ENCODE measurements at regions not wholly inside any gene's neighbourhood (a gene's known extent, or its start where the extent isn't known, plus 50 kb on each side); places are given as distances from the start of the nearest gene placed in this dataset.

DNA sequence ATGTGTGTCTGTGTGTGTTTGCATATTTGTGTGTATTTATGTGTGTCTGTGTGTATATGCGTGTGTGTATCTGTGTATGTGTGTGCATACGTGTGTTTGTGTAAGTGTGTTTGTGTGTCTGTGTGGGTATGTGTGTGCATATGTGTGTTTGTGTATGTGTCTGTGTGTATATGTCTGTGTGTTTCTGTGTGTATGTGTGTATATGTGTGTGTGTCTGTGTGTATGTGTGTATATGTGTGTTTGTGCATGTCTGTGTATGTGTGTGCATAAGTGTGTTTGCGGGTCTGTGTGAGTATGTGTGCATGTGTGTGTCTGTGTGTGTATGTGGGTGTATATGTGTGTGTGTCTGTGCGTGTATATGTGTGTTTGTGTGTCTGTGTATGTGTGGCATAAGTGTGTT, 1030.5 kb upstream of the TMEM132C start:
- TF ChIP-seq, protein P1, sequence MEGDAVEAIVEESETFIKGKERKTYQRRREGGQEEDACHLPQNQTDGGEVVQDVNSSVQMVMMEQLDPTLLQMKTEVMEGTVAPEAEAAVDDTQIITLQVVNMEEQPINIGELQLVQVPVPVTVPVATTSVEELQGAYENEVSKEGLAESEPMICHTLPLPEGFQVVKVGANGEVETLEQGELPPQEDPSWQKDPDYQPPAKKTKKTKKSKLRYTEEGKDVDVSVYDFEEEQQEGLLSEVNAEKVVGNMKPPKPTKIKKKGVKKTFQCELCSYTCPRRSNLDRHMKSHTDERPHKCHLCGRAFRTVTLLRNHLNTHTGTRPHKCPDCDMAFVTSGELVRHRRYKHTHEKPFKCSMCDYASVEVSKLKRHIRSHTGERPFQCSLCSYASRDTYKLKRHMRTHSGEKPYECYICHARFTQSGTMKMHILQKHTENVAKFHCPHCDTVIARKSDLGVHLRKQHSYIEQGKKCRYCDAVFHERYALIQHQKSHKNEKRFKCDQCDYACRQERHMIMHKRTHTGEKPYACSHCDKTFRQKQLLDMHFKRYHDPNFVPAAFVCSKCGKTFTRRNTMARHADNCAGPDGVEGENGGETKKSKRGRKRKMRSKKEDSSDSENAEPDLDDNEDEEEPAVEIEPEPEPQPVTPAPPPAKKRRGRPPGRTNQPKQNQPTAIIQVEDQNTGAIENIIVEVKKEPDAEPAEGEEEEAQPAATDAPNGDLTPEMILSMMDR (IDR thresholded peaks at IDR 0.05), result no peak
- no peak for TF ChIP-seq POLR2A (IDR thresholded peaks at IDR 0.05)

Data from heart left ventricle (tissue), 13 donors.